Calu3 (cell line): ENCODE measurements at regions not wholly inside any gene's neighbourhood (a gene's known extent, or its start where the extent isn't known, plus 50 kb on each side); places are given as distances from the start of the nearest gene placed in this dataset.

Source experiments
- BruUV-seq: library from RNA; stranded (reverse); fragments of 400-500 nt; replicated peaks from 2 replicates; lab custom pipeline; 2021; lab: Mats Ljungman, UMichigan
- CTCF ChIA-PET: fragments of 300-600 bp; sonication (Branson Sonifier 250); formaldehyde crosslinking; loops from one replicate; lab custom pipeline; 2022; ENCODE audit warnings: antibody characterized with exemption; lab: Charles Lee
- DNase-seq: peaks from one replicate; pipeline ENCODE4 v3.0.0; 2022
- H3K27ac Mint-ChIP-seq: one replicate; pipeline ENCODE4 v1.8.0; 2022; ENCODE audit warnings: mixed read lengths; ENCODE audit not compliant: unreplicated experiment
- H3K27me3 Mint-ChIP-seq: one replicate; pipeline ENCODE4 v1.8.0; 2022; ENCODE audit warnings: mixed read lengths; ENCODE audit not compliant: unreplicated experiment
- H3K36me3 Mint-ChIP-seq: one replicate; pipeline ENCODE4 v1.8.0; 2022; ENCODE audit warnings: mild to moderate bottlenecking, moderate library complexity, mixed read lengths; ENCODE audit not compliant: insufficient read depth, unreplicated experiment
- H3K4me1 Mint-ChIP-seq: one replicate; pipeline ENCODE4 v1.8.0; 2022; ENCODE audit warnings: mild to moderate bottlenecking, low read depth, mixed read lengths; ENCODE audit not compliant: unreplicated experiment
- H3K4me3 Mint-ChIP-seq: one replicate; pipeline ENCODE4 v1.8.0; 2022; ENCODE audit warnings: mild to moderate bottlenecking, low read depth, moderate library complexity, mixed read lengths; ENCODE audit not compliant: unreplicated experiment
- H3K9me3 Mint-ChIP-seq: one replicate; pipeline ENCODE4 v1.8.0; 2022; ENCODE audit warnings: low read depth, mixed read lengths; ENCODE audit not compliant: unreplicated experiment
- intact Hi-C: fragments of 100-400 bp; cut with micrococcal nuclease; formaldehyde crosslinking; loops from one replicate; pipeline ENCODE4 v1.10.0; 2022; ENCODE audit not compliant: unreplicated experiment
- TF ChIP-seq, protein P1 (sequence below): fragments of 200-600 bp; IDR thresholded peaks from one replicate; pipeline ENCODE4 v1.8.0; 2022; ENCODE audit warnings: antibody characterized with exemption; ENCODE audit not compliant: unreplicated experiment

DNA sequence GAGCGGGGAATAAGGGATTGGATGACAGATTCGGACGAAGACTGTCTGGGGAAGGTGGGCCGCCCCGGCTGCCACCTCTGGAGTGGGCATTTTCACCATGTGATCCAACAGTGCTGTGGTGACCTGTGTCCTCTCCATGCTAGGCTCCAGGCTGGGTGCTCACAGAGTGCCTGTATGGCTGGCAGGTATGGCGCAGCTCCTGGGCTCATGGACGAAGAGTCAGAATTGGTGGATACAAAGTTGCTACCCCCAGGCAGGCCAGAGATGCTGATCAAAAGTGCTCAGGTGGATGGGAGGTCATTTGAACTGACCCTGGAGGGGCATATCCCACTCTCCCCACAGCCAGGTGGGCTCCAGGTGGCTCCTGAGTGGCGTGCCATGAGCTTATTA lies 111.3 kb upstream of the UQCRFS1 start:
- Mint-ChIP-seq H3K27me3 (peaks cover 96% of the 10 kb centered on the region), H3K9me3 (peaks cover 3% of the 10 kb centered on the region), H3K27ac (no peak overlapping the region), H3K36me3 (no peaks in the 10 kb centered on the region), H3K4me1 (no peaks in the 10 kb centered on the region), H3K4me3 (no peak overlapping the region)
- intact Hi-C loops: no loop called here
- TF ChIP-seq, protein P1, sequence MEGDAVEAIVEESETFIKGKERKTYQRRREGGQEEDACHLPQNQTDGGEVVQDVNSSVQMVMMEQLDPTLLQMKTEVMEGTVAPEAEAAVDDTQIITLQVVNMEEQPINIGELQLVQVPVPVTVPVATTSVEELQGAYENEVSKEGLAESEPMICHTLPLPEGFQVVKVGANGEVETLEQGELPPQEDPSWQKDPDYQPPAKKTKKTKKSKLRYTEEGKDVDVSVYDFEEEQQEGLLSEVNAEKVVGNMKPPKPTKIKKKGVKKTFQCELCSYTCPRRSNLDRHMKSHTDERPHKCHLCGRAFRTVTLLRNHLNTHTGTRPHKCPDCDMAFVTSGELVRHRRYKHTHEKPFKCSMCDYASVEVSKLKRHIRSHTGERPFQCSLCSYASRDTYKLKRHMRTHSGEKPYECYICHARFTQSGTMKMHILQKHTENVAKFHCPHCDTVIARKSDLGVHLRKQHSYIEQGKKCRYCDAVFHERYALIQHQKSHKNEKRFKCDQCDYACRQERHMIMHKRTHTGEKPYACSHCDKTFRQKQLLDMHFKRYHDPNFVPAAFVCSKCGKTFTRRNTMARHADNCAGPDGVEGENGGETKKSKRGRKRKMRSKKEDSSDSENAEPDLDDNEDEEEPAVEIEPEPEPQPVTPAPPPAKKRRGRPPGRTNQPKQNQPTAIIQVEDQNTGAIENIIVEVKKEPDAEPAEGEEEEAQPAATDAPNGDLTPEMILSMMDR: no peak
- CTCF ChIA-PET: no interaction called here
- BruUV-seq: no TSS peak
- DNase-seq: no peak

DNA sequence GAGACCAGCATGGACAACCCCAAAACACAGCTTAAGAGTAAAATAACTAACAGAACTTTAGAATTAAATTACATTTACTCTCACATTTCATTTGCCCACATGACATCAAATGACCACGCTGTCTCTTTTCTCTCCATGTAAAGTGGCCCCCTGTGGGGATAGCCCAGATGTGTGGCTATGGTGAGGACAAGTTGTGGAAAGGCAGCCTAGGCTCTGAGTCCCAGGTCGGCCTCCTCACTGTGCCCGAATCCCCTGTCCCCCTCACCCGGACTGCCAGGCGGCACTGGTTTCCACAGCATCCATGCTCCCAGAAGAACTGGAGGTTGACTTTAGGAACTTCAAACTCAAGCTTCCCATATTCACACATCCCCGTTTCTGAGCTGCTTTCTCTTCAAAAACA lies 111.8 kb upstream of the UQCRFS1 start:
- Mint-ChIP-seq H3K36me3 (no peaks in the 10 kb centered on the region), H3K27me3 (peaks cover 92% of the 10 kb centered on the region), H3K4me1 (no peaks in the 10 kb centered on the region), H3K9me3 (peaks cover 3% of the 10 kb centered on the region), H3K4me3 (no peak overlapping the region), H3K27ac (no peak overlapping the region)
- CTCF ChIA-PET: no interaction called here
- no TSS peak for BruUV-seq
- intact Hi-C loops: no loop called here
- no peak for DNase-seq
- TF ChIP-seq, protein P1: no peak

DNA sequence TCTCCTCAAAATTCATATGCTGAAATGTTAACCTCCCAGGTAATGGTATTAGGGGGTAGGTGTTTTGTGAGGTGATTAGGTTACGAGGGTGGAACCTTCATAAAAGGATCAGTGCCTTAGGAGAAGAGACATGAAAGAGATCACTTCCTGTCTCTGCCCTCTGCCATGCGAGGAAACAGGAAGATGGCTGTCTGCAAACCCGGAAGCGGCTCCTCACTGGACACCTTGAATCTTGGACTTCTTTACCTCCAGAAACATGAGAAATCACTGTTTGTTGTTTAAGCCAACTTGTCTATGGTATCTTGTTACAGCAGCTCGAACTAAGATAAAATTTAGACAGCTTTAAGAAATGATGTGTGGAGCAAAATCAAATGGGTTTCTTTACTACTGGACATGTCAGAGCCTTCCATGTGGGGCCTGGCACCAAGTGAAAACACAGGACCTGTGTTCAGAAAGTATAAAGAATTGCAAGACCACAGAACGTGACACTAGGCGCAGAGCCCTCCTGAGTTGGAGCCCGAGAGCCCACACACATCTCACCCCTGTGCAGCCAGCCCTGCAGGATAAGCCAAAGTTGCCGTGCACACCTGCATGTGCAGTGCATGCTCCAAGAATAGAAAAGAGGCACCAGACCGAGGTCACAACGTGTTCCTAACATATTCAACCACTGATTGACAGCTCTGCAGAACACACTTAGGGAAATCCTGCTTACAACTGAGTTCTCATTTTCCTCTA lies 112.5 kb upstream of the UQCRFS1 start:
- Mint-ChIP-seq H3K9me3 (peaks cover 3% of the 10 kb centered on the region), H3K36me3 (no peaks in the 10 kb centered on the region), H3K27me3 (peaks cover 85% of the 10 kb centered on the region), H3K4me1 (no peaks in the 10 kb centered on the region), H3K4me3 (no peak overlapping the region), H3K27ac (no peak overlapping the region)
- TF ChIP-seq, protein P1: no peak
- intact Hi-C loops: no loop called here
- CTCF ChIA-PET: no interaction called here
- no peak for DNase-seq
- BruUV-seq: no TSS peak

DNA sequence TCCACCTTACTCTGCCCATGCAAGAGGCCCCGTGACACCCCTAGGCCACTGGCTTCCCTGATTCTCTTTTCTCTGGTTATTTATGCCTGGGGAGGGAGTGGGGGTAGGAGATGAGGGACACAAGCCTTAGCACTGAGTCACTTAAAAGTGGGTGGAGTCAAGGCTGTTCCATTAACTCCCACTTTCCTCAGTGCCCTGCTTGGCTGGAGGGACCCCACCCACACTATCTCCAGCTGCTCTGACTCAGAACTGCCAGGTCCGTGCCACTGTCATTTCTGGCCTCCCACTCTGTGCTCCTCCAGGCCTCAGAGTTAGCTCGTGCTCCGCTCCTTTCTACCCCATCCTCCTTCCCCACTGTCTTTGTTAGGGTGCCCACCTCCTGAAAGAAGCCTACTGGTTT lies 113.4 kb upstream of the UQCRFS1 start:
- H3K4me1 Mint-ChIP-seq: no peaks in the 10 kb centered on the region
- H3K36me3 Mint-ChIP-seq: no peaks in the 10 kb centered on the region
- H3K4me3 Mint-ChIP-seq: no peak overlapping the region
- DNase-seq: no peak
- CTCF ChIA-PET: no interaction called here
- intact Hi-C loops: no loop called here
- TF ChIP-seq, protein P1: no peak
- H3K27ac Mint-ChIP-seq: no peak overlapping the region
- peaks cover 76% of the 10 kb centered on the region for H3K27me3 Mint-ChIP-seq
- no TSS peak for BruUV-seq
- peaks cover 3% of the 10 kb centered on the region for H3K9me3 Mint-ChIP-seq
